HG03558 (cell line): ENCODE measurements at regions not wholly inside any gene's neighbourhood (a gene's known extent, or its start where the extent isn't known, plus 50 kb on each side); places are given as distances from the start of the nearest gene placed in this dataset.
"Not testable (repeated sequence)": the region's sequence is repeated elsewhere in the genome, so short reads cannot be mapped to it uniquely, and the experiment has no call there.

Experiments
- ATAC-seq: cut with Tn5 transposase; IDR thresholded peaks from one replicate; pipeline ENCODE4 v1.9.1; 2021; ENCODE audit warnings: moderate number of reproducible peaks; ENCODE audit not compliant: unreplicated experiment; ENCODE audit errors: extremely low read depth

- ATAC-seq: no peak
Measured at GRCh38 chr12:131457331-131458047, 253.4 kb upstream of the SFSWAP start.

- ATAC-seq: no peak
Measured at GRCh38 chr12:131458048-131458374, 252.9 kb upstream of the SFSWAP start.

GRCh38 chr12:131458931-131459772, 251.7 kb upstream of the SFSWAP start:
- no peak for ATAC-seq

GRCh38 chr12:131459773-131460365, 251.0 kb upstream of the SFSWAP start:
- no peak for ATAC-seq

GRCh38 chr12:131460520-131460919, 250.4 kb upstream of the SFSWAP start:
- ATAC-seq: no peak

GRCh38 chr12:131461096-131461495, 249.8 kb upstream of the SFSWAP start:
- ATAC-seq: no peak

- ATAC-seq: no peak
Measured at GRCh38 chr12:131463174-131463573, 247.7 kb upstream of the SFSWAP start.

- no peak for ATAC-seq
Measured at GRCh38 chr12:131464081-131464480, 246.8 kb upstream of the SFSWAP start.

- no peak for ATAC-seq
Measured at GRCh38 chr12:131466306-131466705, 244.6 kb upstream of the SFSWAP start.

GRCh38 chr12:131466932-131467331, 244.0 kb upstream of the SFSWAP start:
- no peak for ATAC-seq

GRCh38 chr12:131468206-131468605, 242.7 kb upstream of the SFSWAP start:
- no peak for ATAC-seq

GRCh38 chr12:131469945-131470344, 240.9 kb upstream of the SFSWAP start:
- ATAC-seq: not testable (repeated sequence)

GRCh38 chr12:131471271-131471905, 239.5 kb upstream of the SFSWAP start:
- ATAC-seq: no peak

GRCh38 chr12:131471946-131472732, 238.8 kb upstream of the SFSWAP start:
- no peak for ATAC-seq

- no peak for ATAC-seq
Measured at GRCh38 chr12:131473261-131473660, 237.6 kb upstream of the SFSWAP start.

GRCh38 chr12:131473741-131474709, 236.9 kb upstream of the SFSWAP start:
- ATAC-seq: no peak

- ATAC-seq: not testable (repeated sequence)
Measured at GRCh38 chr12:131475012-131475411, 235.9 kb upstream of the SFSWAP start.

GRCh38 chr12:131477613-131478012, 233.3 kb upstream of the SFSWAP start:
- no peak for ATAC-seq

- no peak for ATAC-seq
Measured at GRCh38 chr12:131478468-131478867, 232.4 kb upstream of the SFSWAP start.
